ENCODE measurements at regions not wholly inside any gene's neighbourhood (a gene's known extent, or its start where the extent isn't known, plus 50 kb on each side); places are given as distances from the start of the nearest gene placed in this dataset.

- Histone ChIP-seq H3K9me3 (ENCODE audit: low read depth) (no peaks in the 10 kb centered on the region), H3K27me3 (no peaks in the 10 kb centered on the region), H3K4me3 (no peak overlapping the region), H3K4me1 (ENCODE audit: low read depth) (peaks cover 4% of the 10 kb centered on the region), H3K27ac (no peak overlapping the region), H3K36me3 (no peaks in the 10 kb centered on the region)
- TF ChIP-seq, protein P1, sequence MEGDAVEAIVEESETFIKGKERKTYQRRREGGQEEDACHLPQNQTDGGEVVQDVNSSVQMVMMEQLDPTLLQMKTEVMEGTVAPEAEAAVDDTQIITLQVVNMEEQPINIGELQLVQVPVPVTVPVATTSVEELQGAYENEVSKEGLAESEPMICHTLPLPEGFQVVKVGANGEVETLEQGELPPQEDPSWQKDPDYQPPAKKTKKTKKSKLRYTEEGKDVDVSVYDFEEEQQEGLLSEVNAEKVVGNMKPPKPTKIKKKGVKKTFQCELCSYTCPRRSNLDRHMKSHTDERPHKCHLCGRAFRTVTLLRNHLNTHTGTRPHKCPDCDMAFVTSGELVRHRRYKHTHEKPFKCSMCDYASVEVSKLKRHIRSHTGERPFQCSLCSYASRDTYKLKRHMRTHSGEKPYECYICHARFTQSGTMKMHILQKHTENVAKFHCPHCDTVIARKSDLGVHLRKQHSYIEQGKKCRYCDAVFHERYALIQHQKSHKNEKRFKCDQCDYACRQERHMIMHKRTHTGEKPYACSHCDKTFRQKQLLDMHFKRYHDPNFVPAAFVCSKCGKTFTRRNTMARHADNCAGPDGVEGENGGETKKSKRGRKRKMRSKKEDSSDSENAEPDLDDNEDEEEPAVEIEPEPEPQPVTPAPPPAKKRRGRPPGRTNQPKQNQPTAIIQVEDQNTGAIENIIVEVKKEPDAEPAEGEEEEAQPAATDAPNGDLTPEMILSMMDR (IDR thresholded peaks at IDR 0.05; ENCODE audit: low read depth, low read length) = no peak
- DNase-seq (ENCODE audit: low read depth in 1 of 2, low spot score in 1 of 2) = no peak
These were observed 79.5 kb upstream of the CALM2 start for GRCh38 chr2:47255794-47256193.

GRCh38 chr2:47254464-47254863, 78.2 kb upstream of the CALM2 start:
- DNase-seq (ENCODE audit: low read depth in 1 of 2, low spot score in 1 of 2) = no peak
- Histone ChIP-seq H3K27ac (no peak overlapping the region), H3K36me3 (no peaks in the 10 kb centered on the region), H3K4me1 (ENCODE audit: low read depth) (peaks cover 4% of the 10 kb centered on the region), H3K9me3 (ENCODE audit: low read depth) (no peaks in the 10 kb centered on the region), H3K27me3 (no peaks in the 10 kb centered on the region), H3K4me3 (no peak overlapping the region)
- TF ChIP-seq, protein P1 (IDR thresholded peaks at IDR 0.05; ENCODE audit: low read depth, low read length) = no peak

- H3K4me3 ChIP-seq = no peak overlapping the region
- H3K36me3 ChIP-seq = no peaks in the 10 kb centered on the region
- no peak overlapping the region for H3K27ac ChIP-seq
- H3K4me1 ChIP-seq (ENCODE audit: low read depth) = peaks cover 4% of the 10 kb centered on the region
- no peaks in the 10 kb centered on the region for H3K9me3 ChIP-seq (ENCODE audit: low read depth)
- no peaks in the 10 kb centered on the region for H3K27me3 ChIP-seq
- DNase-seq (ENCODE audit: low read depth in 1 of 2, low spot score in 1 of 2) = no peak
- TF ChIP-seq, protein P1 (IDR thresholded peaks at IDR 0.05; ENCODE audit: low read depth, low read length) = no peak
These were observed 77.1 kb upstream of the CALM2 start for GRCh38 chr2:47253447-47253846.

GRCh38 chr2:47251404-47251675, 75.0 kb upstream of the CALM2 start:
- Histone ChIP-seq H3K27me3 (no peaks in the 10 kb centered on the region), H3K4me1 (ENCODE audit: low read depth) (peaks cover 4% of the 10 kb centered on the region), H3K36me3 (no peaks in the 10 kb centered on the region), H3K4me3 (no peak overlapping the region), H3K9me3 (ENCODE audit: low read depth) (no peaks in the 10 kb centered on the region), H3K27ac (no peak overlapping the region)
- TF ChIP-seq, protein P1 (IDR thresholded peaks at IDR 0.05; ENCODE audit: low read depth, low read length) = no peak
- no peak for DNase-seq (ENCODE audit: low read depth in 1 of 2, low spot score in 1 of 2)

DNA sequence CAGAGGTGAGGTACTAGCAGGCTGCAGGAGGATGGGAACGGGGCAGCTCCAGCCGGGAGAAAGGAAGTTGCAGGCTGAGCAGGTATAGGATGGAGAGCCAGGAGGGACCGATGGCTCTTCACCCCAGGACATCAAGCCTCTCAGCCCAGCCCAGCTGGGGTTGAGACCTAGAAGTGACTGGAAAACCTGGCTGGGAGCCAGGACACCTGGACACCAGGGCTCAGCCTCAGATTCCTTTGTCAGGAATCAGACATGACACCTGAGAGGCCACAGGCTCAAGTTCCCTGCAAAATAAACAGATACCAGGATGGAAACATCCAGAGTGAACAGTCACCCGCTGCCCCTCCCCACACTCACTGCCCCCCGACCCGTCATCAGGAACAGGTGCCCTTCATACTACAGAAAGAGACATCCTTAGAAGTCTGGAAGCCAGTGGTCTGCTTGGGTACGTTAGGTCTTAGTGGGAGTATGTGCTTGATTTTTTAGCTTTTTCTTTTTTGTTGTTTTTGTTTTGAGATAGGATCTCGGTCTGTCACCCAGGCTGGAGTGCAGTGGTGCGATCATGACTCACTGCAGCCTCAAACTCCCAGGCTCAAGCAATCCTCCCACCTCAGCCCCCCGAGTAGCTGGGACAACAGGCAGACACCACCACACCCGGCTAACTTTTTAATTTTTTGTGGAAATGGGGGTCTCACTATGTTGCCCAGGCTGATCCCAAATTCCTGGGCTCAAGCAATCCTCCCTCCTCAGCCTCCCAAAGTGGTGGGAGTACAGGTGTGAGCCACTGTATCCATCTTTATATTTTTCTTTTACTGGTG, 74.5 kb upstream of the CALM2 start:
- no peaks in the 10 kb centered on the region for H3K36me3 ChIP-seq
- DNase-seq (ENCODE audit: low read depth in 1 of 2, low spot score in 1 of 2) = no peak
- TF ChIP-seq, protein P1 (IDR thresholded peaks at IDR 0.05; ENCODE audit: low read depth, low read length) = no peak
- no peak overlapping the region for H3K4me3 ChIP-seq
- no peak overlapping the region for H3K27ac ChIP-seq
- H3K27me3 ChIP-seq = no peaks in the 10 kb centered on the region
- peaks cover 4% of the 10 kb centered on the region for H3K4me1 ChIP-seq (ENCODE audit: low read depth)
- H3K9me3 ChIP-seq (ENCODE audit: low read depth) = no peaks in the 10 kb centered on the region

All from cardiac muscle cell (in vitro differentiated cells and primary cell).